ENCODE measurements at regions not wholly inside any gene's neighbourhood (a gene's known extent, or its start where the extent isn't known, plus 50 kb on each side); places are given as distances from the start of the nearest gene placed in this dataset.
"Not testable (repeated sequence)": the region's sequence is repeated elsewhere in the genome, so short reads cannot be mapped to it uniquely, and the experiment has no call there.

DNA sequence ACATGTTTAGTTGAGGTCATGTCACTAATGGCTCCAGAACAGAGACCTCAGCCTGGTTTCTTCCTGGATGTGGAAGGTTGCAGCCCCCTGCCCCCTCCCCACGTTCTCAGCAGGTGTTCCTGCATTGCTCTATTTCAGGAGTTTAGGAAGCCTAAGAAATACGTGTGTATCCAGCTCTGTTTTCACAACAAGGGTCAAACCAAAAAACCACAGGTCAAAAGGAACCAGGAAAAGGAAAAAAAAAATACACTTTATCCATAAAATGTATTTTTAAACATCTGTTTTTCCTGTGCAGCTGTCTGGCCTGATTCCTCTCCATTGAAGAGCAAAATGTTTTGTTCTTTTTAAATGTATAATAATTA is 107.9 kb upstream of the PLEKHG1 start:
- Mint-ChIP-seq H3K27ac (ENCODE audit: unreplicated experiment) (no peak overlapping the region), H3K4me3 (ENCODE audit: unreplicated experiment) (no peak overlapping the region), H3K4me1 (ENCODE audit: unreplicated experiment) (peaks cover 1% of the 10 kb centered on the region), H3K27me3 (ENCODE audit: unreplicated experiment) (no peaks in the 10 kb centered on the region), H3K9me3 (ENCODE audit: unreplicated experiment) (no peaks in the 10 kb centered on the region), H3K36me3 (ENCODE audit: unreplicated experiment) (no peaks in the 10 kb centered on the region)
- TF ChIP-seq, protein P1, sequence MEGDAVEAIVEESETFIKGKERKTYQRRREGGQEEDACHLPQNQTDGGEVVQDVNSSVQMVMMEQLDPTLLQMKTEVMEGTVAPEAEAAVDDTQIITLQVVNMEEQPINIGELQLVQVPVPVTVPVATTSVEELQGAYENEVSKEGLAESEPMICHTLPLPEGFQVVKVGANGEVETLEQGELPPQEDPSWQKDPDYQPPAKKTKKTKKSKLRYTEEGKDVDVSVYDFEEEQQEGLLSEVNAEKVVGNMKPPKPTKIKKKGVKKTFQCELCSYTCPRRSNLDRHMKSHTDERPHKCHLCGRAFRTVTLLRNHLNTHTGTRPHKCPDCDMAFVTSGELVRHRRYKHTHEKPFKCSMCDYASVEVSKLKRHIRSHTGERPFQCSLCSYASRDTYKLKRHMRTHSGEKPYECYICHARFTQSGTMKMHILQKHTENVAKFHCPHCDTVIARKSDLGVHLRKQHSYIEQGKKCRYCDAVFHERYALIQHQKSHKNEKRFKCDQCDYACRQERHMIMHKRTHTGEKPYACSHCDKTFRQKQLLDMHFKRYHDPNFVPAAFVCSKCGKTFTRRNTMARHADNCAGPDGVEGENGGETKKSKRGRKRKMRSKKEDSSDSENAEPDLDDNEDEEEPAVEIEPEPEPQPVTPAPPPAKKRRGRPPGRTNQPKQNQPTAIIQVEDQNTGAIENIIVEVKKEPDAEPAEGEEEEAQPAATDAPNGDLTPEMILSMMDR (IDR thresholded peaks at IDR 0.05) = no peak
- DNase-seq (ENCODE audit: extremely low spot score, unreplicated experiment) = no peak

DNA sequence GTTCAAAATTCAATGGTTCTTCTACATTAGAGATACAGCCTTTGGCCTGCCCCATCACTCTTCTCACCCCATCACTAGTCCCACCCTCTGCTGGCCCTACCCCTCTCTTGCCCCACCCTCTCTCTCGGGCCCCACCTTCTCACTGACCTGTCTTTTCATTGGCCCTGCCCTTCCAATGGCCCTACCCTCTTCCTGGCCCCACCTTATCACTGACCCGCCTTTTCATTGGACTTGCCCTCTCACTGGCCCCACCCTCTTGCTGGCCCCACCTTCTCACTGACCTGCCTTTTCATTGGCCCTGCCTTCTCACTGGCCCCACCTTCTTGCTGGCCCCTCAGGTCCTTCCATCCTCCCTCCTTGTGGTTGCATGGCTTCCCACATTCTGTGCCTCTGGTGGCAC is 107.2 kb upstream of the PLEKHG1 start:
- Mint-ChIP-seq H3K27ac (ENCODE audit: unreplicated experiment) (no peak overlapping the region), H3K4me3 (ENCODE audit: unreplicated experiment) (no peak overlapping the region), H3K4me1 (ENCODE audit: unreplicated experiment) (peaks cover 1% of the 10 kb centered on the region), H3K27me3 (ENCODE audit: unreplicated experiment) (no peaks in the 10 kb centered on the region), H3K9me3 (ENCODE audit: unreplicated experiment) (no peaks in the 10 kb centered on the region), H3K36me3 (ENCODE audit: unreplicated experiment) (no peaks in the 10 kb centered on the region)
- TF ChIP-seq, protein P1 (IDR thresholded peaks at IDR 0.05) = no peak
- no peak for DNase-seq (ENCODE audit: extremely low spot score, unreplicated experiment)

DNA sequence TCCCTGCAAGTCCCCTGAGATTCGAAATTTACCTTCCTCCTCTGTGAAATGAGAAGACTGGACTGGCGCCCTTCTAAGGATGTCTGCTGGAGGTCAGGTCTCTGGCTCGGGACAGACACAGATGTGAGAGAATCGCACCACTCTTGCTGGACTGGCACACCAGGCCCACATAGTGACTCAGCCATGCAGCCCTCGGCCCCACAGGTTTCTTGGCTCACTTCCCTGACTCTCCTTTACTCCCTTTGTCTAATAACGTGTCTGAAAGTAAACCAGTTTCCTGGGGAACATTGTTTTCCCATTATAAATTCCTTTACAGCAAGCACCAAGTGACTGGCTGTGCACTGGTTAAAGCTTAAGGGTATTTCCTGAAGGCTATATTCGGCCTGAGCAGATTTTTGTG is 106.7 kb upstream of the PLEKHG1 start:
- Mint-ChIP-seq H3K4me1 (ENCODE audit: unreplicated experiment) (peaks cover 1% of the 10 kb centered on the region), H3K4me3 (ENCODE audit: unreplicated experiment) (no peak overlapping the region), H3K27me3 (ENCODE audit: unreplicated experiment) (no peaks in the 10 kb centered on the region), H3K27ac (ENCODE audit: unreplicated experiment) (no peak overlapping the region), H3K36me3 (ENCODE audit: unreplicated experiment) (no peaks in the 10 kb centered on the region), H3K9me3 (ENCODE audit: unreplicated experiment) (no peaks in the 10 kb centered on the region)
- TF ChIP-seq, protein P1 (IDR thresholded peaks at IDR 0.05) = no peak
- DNase-seq (ENCODE audit: extremely low spot score, unreplicated experiment) = no peak

DNA sequence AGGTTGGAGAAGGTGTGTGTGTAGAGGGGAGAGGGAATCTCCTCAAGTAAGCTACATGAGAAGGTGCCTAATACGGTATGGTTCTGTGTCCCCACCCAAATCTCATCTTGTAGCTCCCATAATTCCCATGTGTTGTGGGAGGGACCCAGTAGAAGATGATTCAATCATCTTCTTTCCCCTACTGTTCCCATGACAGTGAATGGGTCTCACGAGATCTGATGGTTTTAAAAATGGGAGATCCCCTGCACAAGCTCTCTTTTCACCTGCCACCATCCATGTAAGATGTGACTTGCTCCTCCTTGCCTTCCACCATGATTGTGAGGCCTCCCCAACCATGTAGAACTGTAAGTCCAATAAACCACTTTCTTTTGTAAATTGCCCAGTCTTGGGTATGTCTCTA is 106.1 kb upstream of the PLEKHG1 start:
- H3K4me1 Mint-ChIP-seq (ENCODE audit: unreplicated experiment); H3K36me3 Mint-ChIP-seq (ENCODE audit: unreplicated experiment); H3K9me3 Mint-ChIP-seq (ENCODE audit: unreplicated experiment); H3K4me3 Mint-ChIP-seq (ENCODE audit: unreplicated experiment); DNase-seq (ENCODE audit: extremely low spot score, unreplicated experiment); H3K27me3 Mint-ChIP-seq (ENCODE audit: unreplicated experiment): not testable (repeated sequence)
- peak overlapping the region; percentile 32 for H3K27ac Mint-ChIP-seq (ENCODE audit: unreplicated experiment)

DNA sequence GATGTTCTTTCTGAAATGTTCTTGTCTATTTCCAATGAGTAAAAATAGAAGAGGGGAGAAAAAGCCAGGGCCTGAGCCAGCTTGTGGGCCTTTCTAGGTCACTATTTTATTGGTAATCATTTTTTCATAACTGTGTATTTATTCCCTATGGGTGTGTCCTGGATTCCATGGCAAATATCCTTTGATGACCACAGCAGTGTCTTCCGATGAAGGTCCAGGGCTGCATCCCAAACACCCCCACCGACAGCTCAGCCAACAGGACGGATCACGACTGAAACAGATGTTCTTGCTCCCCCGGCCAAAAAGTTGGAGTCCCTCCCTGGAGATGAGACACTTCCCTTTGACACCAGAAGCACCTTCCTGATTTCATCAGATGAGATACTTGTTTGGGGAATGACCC is 105.4 kb upstream of the PLEKHG1 start:
- Mint-ChIP-seq H3K36me3 (ENCODE audit: unreplicated experiment) (no peaks in the 10 kb centered on the region), H3K9me3 (ENCODE audit: unreplicated experiment) (no peaks in the 10 kb centered on the region), H3K27me3 (ENCODE audit: unreplicated experiment) (peaks cover 4% of the 10 kb centered on the region), H3K4me3 (ENCODE audit: unreplicated experiment) (no peak overlapping the region), H3K27ac (ENCODE audit: unreplicated experiment) (no peak overlapping the region), H3K4me1 (ENCODE audit: unreplicated experiment) (peaks cover 1% of the 10 kb centered on the region)
- no peak for DNase-seq (ENCODE audit: extremely low spot score, unreplicated experiment)
- TF ChIP-seq, protein P1 (IDR thresholded peaks at IDR 0.05) = no peak

DNA sequence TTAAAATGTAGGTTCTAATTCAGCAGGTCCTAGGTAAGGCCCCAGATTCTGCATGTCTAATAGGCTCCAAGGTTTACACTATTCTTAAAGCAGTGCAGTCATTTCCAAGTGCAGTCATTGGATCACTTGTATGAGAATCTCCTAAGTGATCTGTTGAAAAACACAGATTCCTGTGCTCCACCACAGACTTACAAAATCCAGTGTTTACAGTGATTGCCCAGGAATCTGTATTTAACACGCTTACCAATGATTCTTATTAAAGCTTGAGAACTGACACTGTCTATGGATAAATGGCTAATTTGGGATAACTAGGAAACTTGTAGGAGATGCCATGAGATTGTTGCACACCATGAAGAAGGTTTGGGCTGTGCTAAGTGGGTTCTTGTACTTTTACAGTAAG is 104.6 kb upstream of the PLEKHG1 start:
- peaks cover 1% of the 10 kb centered on the region for H3K4me1 Mint-ChIP-seq (ENCODE audit: unreplicated experiment)
- H3K36me3 Mint-ChIP-seq (ENCODE audit: unreplicated experiment) = no peaks in the 10 kb centered on the region
- no peaks in the 10 kb centered on the region for H3K9me3 Mint-ChIP-seq (ENCODE audit: unreplicated experiment)
- H3K27me3 Mint-ChIP-seq (ENCODE audit: unreplicated experiment) = peaks cover 4% of the 10 kb centered on the region
- TF ChIP-seq, protein P1 (IDR thresholded peaks at IDR 0.05) = no peak
- no peak overlapping the region for H3K27ac Mint-ChIP-seq (ENCODE audit: unreplicated experiment)
- no peak overlapping the region for H3K4me3 Mint-ChIP-seq (ENCODE audit: unreplicated experiment)
- DNase-seq (ENCODE audit: extremely low spot score, unreplicated experiment) = no peak

Measured in osteocyte (in vitro differentiated cells).